ENCODE measurements at regions not wholly inside any gene's neighbourhood (a gene's known extent, or its start where the extent isn't known, plus 50 kb on each side); places are given as distances from the start of the nearest gene placed in this dataset.

- DNase-seq: no peak
Measured at GRCh38 chr12:123040106-123040505, 59.6 kb downstream of the ARL6IP4 start.

GRCh38 chr12:123038966-123039365 is 58.5 kb downstream of the ARL6IP4 start:
- no peak for DNase-seq

- DNase-seq: no peak
Measured at GRCh38 chr12:123038486-123038885, 58.0 kb downstream of the ARL6IP4 start.

- DNase-seq: no peak
Measured at GRCh38 chr12:123037791-123038190, 57.3 kb downstream of the ARL6IP4 start.

- no peak for DNase-seq
Measured at GRCh38 chr12:123036466-123037285, 56.2 kb downstream of the ARL6IP4 start.

GRCh38 chr12:123035841-123036240 is 55.4 kb downstream of the ARL6IP4 start:
- DNase-seq: no peak

- DNase-seq: peak in 1 of 2 experiments; percentile 55
Measured at GRCh38 chr12:123034865-123035264, 54.4 kb downstream of the ARL6IP4 start.

- no peak for DNase-seq
Measured at GRCh38 chr12:123034022-123034541, 53.6 kb downstream of the ARL6IP4 start.

GRCh38 chr12:123033392-123034021 is 53.0 kb downstream of the ARL6IP4 start:
- no peak for DNase-seq

GRCh38 chr12:123032736-123033391 is 52.4 kb downstream of the ARL6IP4 start:
- DNase-seq: no peak

Measured in stimulated activated CD4-positive, alpha-beta T cell treated with anti-CD3 and anti-CD28 coated beads, Interleukin-4, amount 100 ng/mL, for 4 hours (primary cell).